Pulmonary artery endothelial cell (primary cell): ENCODE measurements at regions not wholly inside any gene's neighbourhood (a gene's known extent, or its start where the extent isn't known, plus 50 kb on each side); places are given as distances from the start of the nearest gene placed in this dataset.

ENCODE experiments used
- DNase-seq: peaks from one replicate; pipeline ENCODE4 v3.0.0-alpha.2; 2011; ENCODE audit warnings: low read depth, low spot score

- no peak for DNase-seq
These were observed 200.6 kb upstream of the MEX3C start for GRCh38 chr18:51398104-51398503.

- no peak for DNase-seq
These were observed 202.1 kb upstream of the MEX3C start for GRCh38 chr18:51399491-51400122.

- no peak for DNase-seq
These were observed 203.2 kb upstream of the MEX3C start for GRCh38 chr18:51400721-51401120.

- no peak for DNase-seq
These were observed 204.4 kb upstream of the MEX3C start for GRCh38 chr18:51401912-51402311.

- no peak for DNase-seq
These were observed 207.1 kb upstream of the MEX3C start for GRCh38 chr18:51404620-51405019.

- DNase-seq: no peak
These were observed 208.4 kb upstream of the MEX3C start for GRCh38 chr18:51405683-51406477.

- no peak for DNase-seq
These were observed 220.4 kb upstream of the MEX3C start for GRCh38 chr18:51417643-51418483.

GRCh38 chr18:51425475-51425874 is 228.0 kb upstream of the MEX3C start:
- DNase-seq: no peak

GRCh38 chr18:51425889-51426288 is 228.4 kb upstream of the MEX3C start:
- no peak for DNase-seq

GRCh38 chr18:51426996-51427395 is 229.5 kb upstream of the MEX3C start:
- DNase-seq: no peak

GRCh38 chr18:51429644-51430043 is 232.2 kb upstream of the MEX3C start:
- DNase-seq: no peak

GRCh38 chr18:51430538-51430937 is 233.1 kb upstream of the MEX3C start:
- no peak for DNase-seq

- no peak for DNase-seq
These were observed 235.8 kb upstream of the MEX3C start for GRCh38 chr18:51433296-51433695.

- DNase-seq: no peak
These were observed 236.4 kb upstream of the MEX3C start for GRCh38 chr18:51433881-51434280.

GRCh38 chr18:51437280-51438271 is 240.1 kb upstream of the MEX3C start:
- DNase-seq: no peak

- DNase-seq: no peak
These were observed 241.4 kb upstream of the MEX3C start for GRCh38 chr18:51438797-51439350.

GRCh38 chr18:51442012-51442411 is 244.5 kb upstream of the MEX3C start:
- no peak for DNase-seq

- no peak for DNase-seq
These were observed 249.2 kb upstream of the MEX3C start for GRCh38 chr18:51446571-51447210.

GRCh38 chr18:51447351-51448342 is 250.2 kb upstream of the MEX3C start:
- no peak for DNase-seq
